ENCODE measurements at regions not wholly inside any gene's neighbourhood (a gene's known extent, or its start where the extent isn't known, plus 50 kb on each side); places are given as distances from the start of the nearest gene placed in this dataset.
A peak's percentile ranks its signal among the peaks of the same experiment; 100 is the strongest.

GRCh38 chr4:152109531-152110509 is 349.0 kb upstream of the GATB start:
- no peak for DNase-seq

DNA sequence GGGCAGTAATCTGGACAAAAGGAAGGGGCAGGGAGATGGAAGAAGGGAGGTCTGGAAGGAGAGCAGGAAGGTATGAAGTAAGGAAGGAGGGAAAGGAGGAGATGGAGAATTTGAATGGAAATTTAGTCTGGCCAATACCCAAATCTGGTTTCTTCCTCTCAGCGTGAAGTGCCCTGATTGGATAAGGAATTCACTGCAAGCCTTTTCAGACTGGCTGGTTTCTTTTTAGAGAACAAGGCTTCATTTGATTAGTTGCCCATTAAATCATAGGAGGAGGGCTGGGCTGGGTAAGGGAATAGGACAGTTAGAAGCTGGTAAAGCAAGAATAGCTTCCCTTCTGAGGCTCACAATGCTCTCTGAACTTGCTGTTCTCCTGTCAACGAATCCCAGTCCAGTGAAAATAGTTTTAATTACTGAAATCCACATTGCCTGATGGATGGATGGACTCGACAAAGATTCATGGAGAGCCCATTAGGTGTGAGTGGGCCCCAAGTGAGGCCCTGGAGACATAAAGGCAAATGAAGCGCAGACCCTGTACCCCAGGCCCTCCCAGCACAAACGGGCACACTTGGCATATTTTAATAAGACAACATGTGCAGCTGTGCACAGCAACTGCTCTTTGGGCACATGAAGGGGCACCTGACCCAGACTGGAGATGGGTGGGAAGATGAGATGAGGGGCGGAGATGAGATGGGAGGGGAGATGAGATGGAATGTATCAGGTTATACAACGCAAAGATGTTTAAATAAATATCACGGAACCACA is 347.1 kb upstream of the GATB start:
- no peak for DNase-seq

DNA sequence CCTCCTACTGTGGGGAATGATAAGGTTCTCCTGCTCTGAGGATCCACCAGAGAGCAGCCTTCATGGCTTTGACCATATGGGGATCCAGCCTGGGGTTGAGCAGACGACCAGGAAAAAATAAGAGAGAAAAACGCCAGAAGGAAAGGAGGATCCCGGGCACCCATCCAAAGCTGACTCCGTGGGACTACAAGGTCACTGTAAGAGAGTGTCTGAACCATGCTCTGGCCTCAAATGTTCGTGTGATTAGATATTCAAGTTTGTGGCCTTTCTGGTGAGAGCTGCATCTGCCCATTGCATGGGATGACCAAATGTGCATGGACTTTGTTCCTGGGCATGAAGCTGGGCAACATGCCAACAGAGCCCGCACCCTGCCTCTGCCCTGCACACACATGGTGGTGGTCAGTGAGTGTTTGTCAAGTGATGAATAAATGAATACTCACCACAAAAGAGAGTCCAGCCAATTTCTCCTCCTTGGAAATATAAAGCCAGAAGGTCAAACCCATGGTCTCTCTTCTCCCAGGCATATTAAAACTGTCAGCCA is 346.0 kb upstream of the GATB start:
- DNase-seq = no peak

- DNase-seq = no peak
Observed at GRCh38 chr4:152106113-152106763, 345.4 kb upstream of the GATB start.

DNA sequence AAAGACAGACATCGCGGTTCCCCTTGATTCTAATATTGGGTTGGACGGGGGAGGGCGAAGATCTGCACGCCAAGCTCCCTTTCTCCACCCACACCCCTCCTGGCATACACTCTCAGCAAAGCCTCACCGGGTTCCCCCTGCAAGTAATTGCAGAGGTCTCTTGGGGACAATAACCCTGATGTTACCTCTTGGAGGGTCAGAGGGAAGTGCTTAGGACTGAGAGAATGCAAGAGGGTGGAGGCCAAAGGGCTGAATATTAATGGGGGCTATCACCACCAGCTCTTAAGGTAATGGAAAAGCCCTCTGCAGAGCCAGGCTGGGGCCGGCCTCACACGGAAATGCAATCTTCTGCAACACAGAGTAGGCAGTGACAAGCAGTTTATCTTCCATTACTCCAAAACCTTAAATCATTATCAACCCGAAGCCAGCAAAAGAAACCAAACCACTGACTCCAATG is 344.1 kb upstream of the GATB start:
- no peak for DNase-seq

GRCh38 chr4:152104356-152104755 is 343.5 kb upstream of the GATB start:
- DNase-seq = no peak

GRCh38 chr4:152103181-152103901 is 342.5 kb upstream of the GATB start:
- no peak for DNase-seq

DNA sequence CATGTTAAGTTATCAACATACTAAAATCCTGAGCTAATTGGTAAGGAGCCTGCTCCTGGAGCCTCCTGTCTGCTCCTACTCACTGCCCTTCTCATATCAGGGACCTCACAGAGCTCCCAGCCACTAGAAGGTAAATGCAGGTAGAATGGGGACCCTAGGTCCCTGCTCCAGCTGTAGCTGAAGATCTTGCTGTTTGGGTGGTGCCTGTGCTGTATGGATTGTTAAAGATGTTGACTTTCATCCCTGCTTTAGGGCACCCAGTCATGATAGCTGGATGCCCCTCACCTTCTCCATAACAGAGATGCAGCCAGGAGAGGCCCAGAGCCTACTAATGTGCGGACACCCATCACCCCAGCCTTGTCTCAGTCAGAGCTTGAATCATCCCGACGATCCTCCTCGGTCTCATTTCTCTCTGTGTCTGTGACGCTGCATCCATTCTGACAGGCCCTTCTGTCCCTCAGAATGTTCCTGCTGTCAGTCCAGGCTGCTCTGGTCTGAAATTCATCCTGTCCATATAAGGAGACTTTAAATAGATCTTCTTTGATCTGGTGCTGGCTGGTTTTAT is 341.7 kb upstream of the GATB start:
- no peak for DNase-seq

DNA sequence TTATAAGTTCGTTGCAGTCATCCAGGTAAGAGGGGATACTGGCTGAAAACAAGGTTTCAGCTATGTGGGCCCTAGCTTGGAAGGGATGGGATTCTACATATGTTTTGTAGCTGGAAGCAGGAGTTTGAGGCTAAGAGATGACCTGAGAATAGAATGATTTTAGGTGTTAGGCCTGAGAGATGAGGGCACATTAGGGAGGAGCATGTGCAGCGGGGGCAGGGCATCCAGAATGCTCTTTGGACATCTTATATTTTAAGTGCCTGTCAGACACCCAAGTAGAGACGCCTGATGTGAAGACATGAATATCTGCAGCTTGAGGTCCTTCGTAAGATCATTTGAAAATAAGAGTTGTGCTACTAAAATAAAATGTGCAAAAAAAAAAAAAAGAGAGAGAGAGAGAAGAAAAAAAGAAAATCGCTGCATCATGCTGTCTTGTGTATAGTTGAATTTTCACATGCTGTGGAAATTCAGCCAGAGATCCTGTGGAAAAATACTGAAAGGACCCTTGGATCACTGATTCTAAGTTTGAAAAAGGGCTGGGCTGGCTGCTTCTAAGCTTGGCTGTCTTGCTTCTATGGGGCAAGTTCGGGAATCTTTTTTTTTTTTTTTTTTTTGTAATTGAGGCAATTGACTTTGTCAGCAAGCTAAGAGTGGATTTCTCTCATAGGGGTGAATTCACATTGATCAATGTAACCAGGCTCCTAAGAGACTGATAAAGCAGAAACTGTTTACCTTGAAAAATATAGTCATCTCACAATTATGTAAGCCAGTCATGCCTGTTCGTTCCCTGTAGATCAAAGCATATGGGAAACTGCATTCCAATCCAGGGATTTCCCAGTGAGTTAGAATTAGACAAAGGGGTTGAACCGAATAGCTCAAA is 341.0 kb upstream of the GATB start:
- DNase-seq = no peak

- DNase-seq = peak; percentile 83
Observed at GRCh38 chr4:152100379-152101201, 339.8 kb upstream of the GATB start.

- DNase-seq = no peak
Observed at GRCh38 chr4:152099981-152100378, 339.2 kb upstream of the GATB start.

GRCh38 chr4:152099555-152099954 is 338.7 kb upstream of the GATB start:
- no peak for DNase-seq

GRCh38 chr4:152099061-152099425 is 338.2 kb upstream of the GATB start:
- no peak for DNase-seq

DNA sequence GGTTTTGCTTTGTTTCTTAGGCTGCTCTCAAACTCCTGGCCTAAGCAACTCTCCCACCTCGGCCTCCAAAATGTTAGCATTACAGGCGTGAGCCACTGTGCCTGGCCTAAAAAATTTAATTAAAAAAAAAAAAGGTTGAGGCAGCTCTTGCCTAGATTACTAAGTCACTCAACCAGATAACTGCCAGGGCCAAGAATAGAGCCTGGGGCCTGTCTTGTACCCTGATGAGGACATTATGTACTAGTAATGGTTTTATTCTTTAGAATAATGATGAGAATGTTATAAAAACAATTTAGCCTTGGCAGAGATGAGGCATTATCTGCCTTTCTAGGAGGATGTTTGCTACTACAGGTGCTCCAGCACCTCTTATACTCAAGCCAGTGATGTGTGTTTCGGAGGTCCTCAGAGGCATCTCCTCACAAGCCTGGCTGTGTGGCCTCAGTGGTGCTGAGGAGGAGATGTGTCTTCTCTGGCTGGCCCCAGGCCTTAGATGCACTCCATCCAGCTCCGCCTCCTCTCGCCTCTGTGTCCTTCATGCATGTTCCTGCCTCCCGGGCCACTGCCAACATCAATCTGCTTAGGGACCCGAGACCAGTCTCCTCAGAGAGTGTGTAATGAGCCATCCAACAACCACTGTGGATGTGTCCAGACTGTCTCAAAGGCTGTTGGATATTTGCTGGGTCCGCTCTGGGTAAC is 337.7 kb upstream of the GATB start:
- no peak for DNase-seq

DNA sequence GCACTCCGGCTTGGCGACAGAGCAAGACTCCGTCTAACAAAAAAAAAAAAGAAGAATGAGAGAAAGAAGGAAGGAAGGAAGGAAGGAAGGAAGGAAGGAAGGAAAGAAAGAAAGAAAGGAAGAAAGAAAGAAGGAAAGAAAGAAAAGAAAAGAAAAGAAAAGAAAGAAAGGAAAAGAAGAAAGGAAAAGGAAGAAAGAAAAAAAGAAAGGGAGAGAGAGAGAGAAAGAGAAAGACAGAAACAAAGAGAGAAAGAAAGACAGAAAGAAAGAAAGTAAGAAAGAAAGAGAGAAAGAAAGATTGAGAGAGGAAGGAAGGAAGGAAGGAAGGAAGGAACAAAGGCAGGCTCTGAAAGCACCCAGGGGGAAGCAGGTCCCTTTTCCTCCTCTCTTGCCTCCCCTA is 336.6 kb upstream of the GATB start:
- no peak for DNase-seq

DNA sequence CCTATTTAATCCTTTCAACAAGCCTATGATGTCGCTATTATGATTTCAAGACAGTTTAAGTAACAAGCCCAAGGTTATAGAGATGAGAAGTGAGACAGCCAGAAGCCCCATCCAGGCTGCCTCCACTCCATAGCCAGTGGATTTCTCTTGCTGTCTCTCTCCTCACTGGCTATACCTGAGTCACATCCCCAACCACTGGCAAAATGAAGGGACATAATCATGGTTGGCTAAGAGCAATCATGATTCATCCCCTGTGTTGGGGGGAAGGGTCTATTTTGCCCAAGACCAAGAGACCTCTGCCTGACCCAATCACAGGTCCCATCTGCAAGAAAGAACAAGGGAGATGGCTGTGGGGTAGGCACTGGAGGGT is 334.9 kb upstream of the GATB start:
- DNase-seq = no peak

DNA sequence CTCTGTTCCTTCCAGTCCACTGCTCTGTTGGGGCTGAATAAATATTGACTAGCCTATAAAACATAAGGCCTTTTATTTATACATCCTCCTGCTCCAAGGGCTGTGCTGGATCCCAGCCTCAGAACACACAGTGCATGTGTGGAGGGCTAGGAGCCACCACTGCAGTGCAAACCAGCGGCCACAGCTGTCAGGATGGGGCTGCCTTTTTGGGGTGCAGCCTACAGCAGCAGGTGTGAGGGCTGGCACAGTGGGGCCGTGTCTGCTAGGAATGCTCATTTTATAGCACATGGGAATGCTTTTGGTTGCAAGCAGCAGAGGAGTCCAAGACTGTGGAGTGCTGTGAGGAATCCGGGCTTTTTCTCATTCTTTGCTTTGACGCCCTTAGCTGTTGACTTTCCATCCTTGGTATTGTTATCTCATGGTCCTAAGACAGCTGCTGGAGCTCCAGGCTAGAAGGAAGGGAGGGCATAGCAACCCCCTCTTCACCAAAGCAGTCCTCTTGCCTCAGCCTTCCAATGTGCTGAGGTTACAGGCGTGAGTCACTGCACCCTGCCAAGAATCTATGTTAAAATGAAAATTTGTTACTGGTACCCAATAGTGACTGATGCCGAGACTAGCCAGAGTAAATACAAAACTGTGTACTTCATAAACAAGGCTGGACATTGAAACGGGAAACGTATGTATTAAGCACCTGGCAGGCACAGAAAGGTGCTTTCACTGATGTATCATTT is 334.3 kb upstream of the GATB start:
- DNase-seq = no peak

DNA sequence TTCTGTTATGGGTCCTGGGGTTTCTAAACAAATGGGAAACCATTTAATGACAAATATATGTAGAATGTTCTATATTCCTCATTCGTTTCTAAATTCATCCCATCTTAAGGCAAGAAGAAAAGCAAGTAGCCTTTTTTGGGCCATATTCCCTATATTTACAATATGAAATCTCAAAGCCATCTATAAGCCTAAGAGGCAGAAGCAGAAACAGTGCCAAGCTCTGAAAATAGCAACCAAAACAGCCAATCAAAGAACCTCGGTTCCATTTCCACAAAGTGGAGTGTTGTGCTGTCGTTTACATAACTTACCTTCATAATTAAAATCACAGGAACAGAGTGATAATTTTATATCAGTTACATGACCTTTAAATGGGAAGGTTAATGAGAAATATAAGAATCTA is 330.6 kb upstream of the GATB start:
- DNase-seq = no peak

DNA sequence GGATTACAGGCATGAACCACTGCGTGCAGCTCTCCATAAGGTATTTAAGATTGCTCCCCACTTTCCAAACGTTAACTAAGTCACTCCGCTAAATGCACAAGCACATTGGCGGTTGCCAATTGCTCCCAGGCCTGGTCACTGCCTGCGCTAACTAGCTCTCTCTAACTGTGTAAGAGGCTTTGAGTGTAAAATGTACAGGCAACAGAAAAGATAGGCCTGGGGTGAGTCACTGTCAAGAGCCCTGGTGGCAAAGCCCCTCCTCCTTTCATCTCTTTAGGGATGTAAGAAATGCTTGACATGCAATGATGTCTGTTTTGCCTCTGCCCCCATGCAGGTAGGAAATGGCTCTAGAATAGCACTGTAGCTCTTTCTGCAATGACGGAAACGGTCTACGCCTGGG is 329.7 kb upstream of the GATB start:
- no peak for DNase-seq
